Keratinocyte (primary cell): ENCODE measurements at regions not wholly inside any gene's neighbourhood (a gene's known extent, or its start where the extent isn't known, plus 50 kb on each side); places are given as distances from the start of the nearest gene placed in this dataset.

Experiments
- DNase-seq: peaks from one replicate; pipeline ENCODE4 v3.0.0-alpha.2; 2011; ENCODE audit warnings: low read depth, missing footprints, low spot score
- FAIRE-seq: peaks from 2 replicates; lab custom pipeline; 2011; peaks lifted over from hg19 to GRCh38; lab: Jason Lieb, UNC
- H2AFZ ChIP-seq: 2 replicates; pipeline ENCODE4 v1.6.0; 2012; ENCODE audit warnings: low read length, control low read depth, inconsistent platforms; ENCODE audit not compliant: control insufficient read depth
- H3K27ac ChIP-seq: 2 replicates; pipeline ENCODE4 v1.5.1; 2011; ENCODE audit warnings: low read length; ENCODE audit not compliant: control insufficient read depth, insufficient read depth
- H3K27me3 ChIP-seq: 3 replicates; pipeline ENCODE4 v1.6.0; 2011; ENCODE audit warnings: low read length; ENCODE audit not compliant: control insufficient read depth, insufficient read depth; ENCODE audit errors: extremely low read depth
- H3K36me3 ChIP-seq, 2 experiments: 2 replicates in 1 of 2; 3 replicates in 1 of 2; pipeline ENCODE4 v1.5.1; 2011; ENCODE audit warnings: low read length in 2 of 2, mild to moderate bottlenecking in 1 of 2; ENCODE audit not compliant: control insufficient read depth in 2 of 2, insufficient read depth in 2 of 2; ENCODE audit errors: extremely low read depth in 1 of 2
- H3K4me1 ChIP-seq: 3 replicates; pipeline ENCODE4 v1.5.1; 2011; ENCODE audit warnings: low read length; ENCODE audit not compliant: control insufficient read depth, insufficient read depth; ENCODE audit errors: extremely low read depth
- H3K4me2 ChIP-seq: 3 replicates; pipeline ENCODE4 v1.6.0; 2011; ENCODE audit warnings: low read depth, low read length; ENCODE audit not compliant: control insufficient read depth, insufficient read depth; ENCODE audit errors: extremely low read depth
- H3K4me3 ChIP-seq, 3 experiments: fragments of 200-600 bp in 1 of 3; sonication (generic) in 1 of 3; 2 replicates in 2 of 3; 3 replicates in 1 of 3; pipeline ENCODE4 v1.5.1; 2011 to 2016; ENCODE audit warnings: low read length in 3 of 3, mild to moderate bottlenecking in 3 of 3, control low read depth in 2 of 3, inconsistent platforms in 1 of 3, low read depth in 1 of 3, mixed read lengths in 1 of 3, mixed run types in 1 of 3, moderate library complexity in 1 of 3; ENCODE audit not compliant: control insufficient read depth in 2 of 3, insufficient read depth in 2 of 3; ENCODE audit errors: extremely low read depth in 1 of 3
- H3K79me2 ChIP-seq: 2 replicates; pipeline ENCODE4 v1.6.0; 2012; ENCODE audit warnings: low read length; ENCODE audit not compliant: control insufficient read depth, insufficient read depth
- H3K9ac ChIP-seq: 3 replicates; pipeline ENCODE4 v1.6.0; 2011; ENCODE audit warnings: low read length; ENCODE audit not compliant: control insufficient read depth, insufficient read depth; ENCODE audit errors: extremely low read depth
- H3K9me1 ChIP-seq: 3 replicates; pipeline ENCODE4 v1.6.0; 2011; ENCODE audit warnings: low read length; ENCODE audit not compliant: control insufficient read depth, insufficient read depth; ENCODE audit errors: extremely low read depth
- H3K9me3 ChIP-seq: 2 replicates; pipeline ENCODE4 v1.5.1; 2012; ENCODE audit warnings: low read depth, low read length; ENCODE audit not compliant: control insufficient read depth
- H4K20me1 ChIP-seq: 3 replicates; pipeline ENCODE4 v1.6.0; 2011; ENCODE audit warnings: low read length; ENCODE audit not compliant: control insufficient read depth, insufficient read depth; ENCODE audit errors: extremely low read depth
- CTCF ChIP-seq, 3 experiments: IDR thresholded peaks in 1 of 3; conservative IDR thresholded peaks in 1 of 3; optimal IDR thresholded peaks in 1 of 3; 2 replicates in 2 of 3; 3 replicates in 1 of 3; pipeline versions ENCODE3 to v1.5.1; 2011; ENCODE audit warnings: low read length in 3 of 3, mild to moderate bottlenecking in 3 of 3, moderate library complexity in 2 of 3, control low read depth in 1 of 3, inconsistent platforms in 1 of 3; ENCODE audit not compliant: insufficient read depth in 2 of 3; ENCODE audit errors: extremely low read depth in 1 of 3
- EZH2 ChIP-seq: IDR thresholded peaks from one replicate; pipeline ENCODE4 v1.6.1; 2012; ENCODE audit warnings: inconsistent platforms, mild to moderate bottlenecking, low read length, moderate library complexity
- dilution Hi-C: fragments of 300-500 bp; cut with MboI; formaldehyde crosslinking; loops from one replicate; pipeline ENCODE4 v1.7.0; 2020; ENCODE audit warnings: low sequenced_read_pairs; ENCODE audit not compliant: extremely low pct_ligation_motif_present

- dilution Hi-C loops: no loop called here
- H3K79me2 ChIP-seq: no peaks in the 10 kb centered on the region
- no peak overlapping the region for H2AFZ ChIP-seq
- no peak for TF ChIP-seq EZH2
- TF ChIP-seq CTCF (optimal IDR thresholded peaks at IDR 0.05 in 1 of 3, IDR thresholded peaks at IDR 0.05 in 1 of 3, conservative IDR thresholded peaks at IDR 0.05 in 1 of 3; ENCODE audit: extremely low read depth in 1 of 3, insufficient read depth in 2 of 3, low read length in 3 of 3): no peak
- no peaks in the 10 kb centered on the region for H3K36me3 ChIP-seq
- FAIRE-seq (no peak), DNase-seq (no peak)
- H3K9me1 ChIP-seq: no peaks in the 10 kb centered on the region
- H4K20me1 ChIP-seq: no peaks in the 10 kb centered on the region
- H3K4me2 ChIP-seq: no peak overlapping the region
- no peaks in the 10 kb centered on the region for H3K27me3 ChIP-seq
- H3K4me3 ChIP-seq: no peak overlapping the region
- no peak overlapping the region for H3K27ac ChIP-seq
- no peak overlapping the region for H3K9ac ChIP-seq
- H3K9me3 ChIP-seq: no peaks in the 10 kb centered on the region
- peaks cover 16% of the 10 kb centered on the region for H3K4me1 ChIP-seq
These were observed 85.5 kb upstream of the GPM6B start for GRCh38 chrX:13902406-13902805.

- no peaks in the 10 kb centered on the region for H3K36me3 ChIP-seq
- no peaks in the 10 kb centered on the region for H3K9me3 ChIP-seq
- no peak overlapping the region for H3K4me2 ChIP-seq
- H2AFZ ChIP-seq: no peak overlapping the region
- H3K9me1 ChIP-seq: no peaks in the 10 kb centered on the region
- no peak for DNase-seq
- H3K27ac ChIP-seq: no peak overlapping the region
- H4K20me1 ChIP-seq: no peaks in the 10 kb centered on the region
- no peaks in the 10 kb centered on the region for H3K79me2 ChIP-seq
- H3K4me3 ChIP-seq: no peak overlapping the region
- H3K9ac ChIP-seq: no peak overlapping the region
- peaks cover 16% of the 10 kb centered on the region for H3K4me1 ChIP-seq
- dilution Hi-C loops: no loop called here
- no peak for FAIRE-seq
- TF ChIP-seq EZH2: no peak
- no peaks in the 10 kb centered on the region for H3K27me3 ChIP-seq
These were observed 84.5 kb upstream of the GPM6B start for GRCh38 chrX:13901354-13901753.

GRCh38 chrX:13900351-13900750 lies 83.5 kb upstream of the GPM6B start:
- no peak overlapping the region for H3K27ac ChIP-seq
- no peaks in the 10 kb centered on the region for H3K27me3 ChIP-seq
- TF ChIP-seq CTCF (optimal IDR thresholded peaks at IDR 0.05 in 1 of 3, IDR thresholded peaks at IDR 0.05 in 1 of 3, conservative IDR thresholded peaks at IDR 0.05 in 1 of 3; ENCODE audit: extremely low read depth in 1 of 3, insufficient read depth in 2 of 3, low read length in 3 of 3) (no peak), EZH2 (no peak)
- peaks cover 16% of the 10 kb centered on the region for H3K4me1 ChIP-seq
- FAIRE-seq: no peak
- DNase-seq: no peak
- H3K79me2 ChIP-seq: no peaks in the 10 kb centered on the region
- H4K20me1 ChIP-seq: no peaks in the 10 kb centered on the region
- no peak overlapping the region for H3K4me3 ChIP-seq
- H3K9me1 ChIP-seq: no peaks in the 10 kb centered on the region
- no peaks in the 10 kb centered on the region for H3K36me3 ChIP-seq
- H3K4me2 ChIP-seq: no peak overlapping the region
- no peak overlapping the region for H2AFZ ChIP-seq
- H3K9ac ChIP-seq: no peak overlapping the region
- no peaks in the 10 kb centered on the region for H3K9me3 ChIP-seq
- dilution Hi-C loops: no loop called here
